UCSD-AML1 (cell line): ENCODE measurements at regions not wholly inside any gene's neighbourhood (a gene's known extent, or its start where the extent isn't known, plus 50 kb on each side); places are given as distances from the start of the nearest gene placed in this dataset.

Experiments used
- DNase-seq: peaks from one replicate; lab custom pipeline; 2025; ENCODE audit not compliant: unreplicated experiment; lab: John Stamatoyannopoulos, UW

DNA sequence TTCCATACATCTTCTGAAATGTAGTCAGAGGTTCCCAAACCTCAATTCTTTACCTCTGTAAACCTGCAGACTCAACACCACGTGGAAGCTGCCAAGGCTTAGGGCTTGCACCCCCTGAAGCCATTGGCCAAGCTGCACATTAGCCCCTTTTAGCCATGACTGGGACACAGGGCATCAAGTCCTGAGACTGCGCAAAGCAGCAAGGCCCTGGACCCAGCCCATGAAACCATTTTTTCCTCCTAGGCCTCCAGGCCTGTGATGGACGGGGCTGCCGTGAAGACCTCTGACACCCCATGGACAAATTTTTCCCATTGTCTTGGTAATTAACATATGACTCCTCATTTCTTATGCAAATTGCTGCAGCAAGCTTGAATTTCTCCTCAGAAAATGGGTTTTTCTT lies 727.8 kb downstream of the C6orf118 start:
- no peak for DNase-seq

DNA sequence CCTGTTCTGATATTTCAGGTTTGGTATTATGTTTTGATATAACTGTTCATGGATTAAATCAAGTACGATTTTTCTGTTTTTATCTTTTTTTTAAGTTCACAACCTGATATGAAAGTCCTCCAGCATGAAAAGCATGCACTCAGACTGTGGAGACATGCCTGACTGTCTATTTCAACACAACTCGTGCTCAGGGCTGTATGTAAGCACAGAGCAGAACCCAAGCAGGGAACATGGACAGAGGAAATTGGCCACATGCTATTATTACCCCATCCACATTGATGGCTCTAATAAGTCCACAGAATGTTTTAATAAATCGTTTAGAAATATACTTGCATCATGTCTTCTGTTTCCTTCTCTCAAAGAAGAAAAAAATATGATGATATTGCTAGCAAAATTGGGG lies 730.4 kb downstream of the C6orf118 start:
- DNase-seq = no peak

DNA sequence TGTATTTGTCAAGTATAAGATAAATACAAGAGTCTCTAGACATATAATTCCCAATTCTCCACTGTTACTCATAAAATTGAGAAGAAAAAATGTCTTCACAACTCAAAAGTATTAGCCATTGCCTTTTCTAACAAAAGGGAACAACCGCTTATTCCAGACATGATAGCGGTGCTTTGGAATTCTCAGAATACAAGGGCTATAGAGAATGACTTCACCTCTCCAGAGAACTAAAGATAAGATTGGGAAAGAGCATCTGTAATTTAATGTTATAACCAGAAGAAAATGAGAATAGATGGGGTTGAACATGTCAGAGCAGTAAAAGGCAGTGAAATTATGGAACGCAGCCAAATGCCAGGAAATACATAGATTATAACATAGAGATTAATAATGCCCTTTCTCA lies 730.8 kb downstream of the C6orf118 start:
- no peak for DNase-seq

DNA sequence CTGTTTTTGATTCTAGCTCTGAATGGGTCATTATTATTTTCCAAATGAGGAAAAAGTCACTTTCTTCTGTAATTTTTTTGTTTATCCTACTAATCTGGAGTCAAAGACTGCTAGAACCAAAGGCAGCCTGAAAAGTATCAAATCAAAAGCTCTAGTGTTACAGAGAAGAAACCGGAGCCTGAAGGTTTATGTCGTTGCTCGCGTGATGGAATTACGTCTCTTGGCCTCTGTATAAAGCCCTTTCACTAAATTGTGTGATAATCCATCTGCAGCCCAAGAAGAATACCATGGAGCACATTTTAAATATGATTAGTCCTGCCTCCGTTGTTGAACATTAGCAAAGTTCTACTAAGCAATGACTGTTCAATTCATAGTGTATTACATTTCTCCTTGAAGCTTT lies 738.6 kb downstream of the C6orf118 start:
- no peak for DNase-seq

DNA sequence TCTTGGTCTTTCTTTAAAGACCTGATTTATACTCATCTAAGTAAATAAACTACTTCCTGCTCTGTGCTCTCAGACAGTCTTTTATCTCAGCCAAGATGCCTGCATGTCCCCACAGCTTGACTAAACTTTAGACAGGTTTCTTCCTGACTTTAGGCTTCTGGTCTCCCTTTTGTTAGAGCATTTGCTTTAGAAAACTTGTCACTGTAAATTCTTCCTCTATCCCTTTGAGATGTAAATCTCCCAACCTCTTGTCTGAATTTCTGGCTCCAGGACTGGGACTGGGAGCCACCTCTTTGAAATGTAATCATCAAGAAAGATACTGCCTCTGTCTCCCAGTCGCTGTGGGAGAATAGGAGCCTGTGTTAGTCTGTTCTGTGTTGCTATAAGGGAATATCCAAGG lies 739.9 kb downstream of the C6orf118 start:
- DNase-seq = no peak

DNA sequence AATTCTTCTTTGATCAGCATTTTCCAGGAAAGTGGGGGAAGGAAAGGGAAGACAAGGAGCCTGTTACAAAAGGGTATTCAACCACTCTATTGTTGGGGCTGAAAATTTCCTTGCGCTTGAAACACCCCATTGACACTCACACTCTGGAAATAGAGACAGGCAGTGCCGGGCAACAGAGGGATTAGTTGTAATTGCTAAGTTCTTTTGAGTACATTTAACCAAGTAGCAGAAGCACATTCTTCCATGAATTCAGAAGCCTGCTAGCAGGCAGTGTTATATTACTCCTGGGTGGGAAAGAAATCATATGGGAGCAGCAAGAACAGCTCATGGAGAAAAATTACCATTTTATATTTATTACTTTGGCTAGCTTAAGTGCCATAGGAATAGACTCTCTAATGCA lies 745.5 kb downstream of the C6orf118 start:
- DNase-seq = no peak

DNA sequence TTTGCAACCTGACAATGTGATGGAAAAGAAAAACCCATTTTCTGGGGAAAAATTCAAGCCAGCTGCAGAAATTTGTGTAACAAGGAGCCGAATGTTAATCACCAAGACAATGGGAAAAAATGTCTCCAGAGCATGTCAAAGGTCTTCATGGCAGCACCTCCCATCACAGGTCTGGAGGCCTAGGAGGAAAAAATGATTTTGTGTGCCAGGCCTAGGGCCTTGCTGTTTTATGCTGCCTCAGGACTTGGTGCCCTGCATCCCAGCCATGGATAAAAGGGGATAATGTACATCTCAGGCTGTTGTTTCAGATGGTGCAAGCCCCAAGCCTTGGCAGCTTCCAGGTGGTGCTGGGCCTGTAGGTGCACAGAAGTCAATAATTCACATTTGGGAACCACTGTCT lies 747.7 kb downstream of the C6orf118 start:
- DNase-seq = no peak

DNA sequence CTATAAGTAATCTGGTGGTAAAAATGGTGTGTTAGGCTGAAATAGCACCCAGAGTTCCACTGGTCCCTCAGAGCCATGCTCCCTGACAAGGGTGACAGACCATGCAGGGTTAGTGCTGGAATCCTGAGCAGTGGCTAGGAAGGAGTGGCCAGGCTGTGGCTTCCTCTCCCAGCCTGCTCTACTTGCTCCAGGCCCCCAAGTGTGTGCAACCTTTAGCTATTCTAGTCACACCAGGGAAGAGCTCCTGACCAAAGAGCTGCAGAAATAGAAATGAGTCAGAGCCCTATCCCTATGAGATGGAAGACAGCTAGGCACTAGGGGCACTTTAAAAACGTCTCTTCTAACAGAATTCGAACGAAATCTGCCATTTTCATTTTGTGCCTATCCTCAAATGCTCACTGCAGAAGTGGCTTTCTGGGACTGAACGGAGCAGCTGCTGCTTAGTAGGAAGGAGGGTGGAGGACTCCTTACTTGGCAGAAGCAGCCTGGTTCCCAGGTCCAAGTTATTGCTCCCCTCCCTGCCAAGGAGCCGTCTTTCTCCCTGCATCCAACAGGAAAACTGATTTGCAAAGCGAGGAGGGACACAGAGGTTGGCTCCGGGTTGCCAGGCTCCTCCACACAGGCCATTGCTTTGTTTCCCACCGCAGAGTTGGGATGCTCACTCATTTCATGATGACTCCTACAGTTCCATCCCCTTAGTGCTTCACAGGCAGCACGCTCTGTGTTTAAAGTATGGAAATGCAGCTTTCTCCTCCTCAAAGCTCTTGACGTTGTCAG lies 754.5 kb downstream of the C6orf118 start:
- DNase-seq = no peak

DNA sequence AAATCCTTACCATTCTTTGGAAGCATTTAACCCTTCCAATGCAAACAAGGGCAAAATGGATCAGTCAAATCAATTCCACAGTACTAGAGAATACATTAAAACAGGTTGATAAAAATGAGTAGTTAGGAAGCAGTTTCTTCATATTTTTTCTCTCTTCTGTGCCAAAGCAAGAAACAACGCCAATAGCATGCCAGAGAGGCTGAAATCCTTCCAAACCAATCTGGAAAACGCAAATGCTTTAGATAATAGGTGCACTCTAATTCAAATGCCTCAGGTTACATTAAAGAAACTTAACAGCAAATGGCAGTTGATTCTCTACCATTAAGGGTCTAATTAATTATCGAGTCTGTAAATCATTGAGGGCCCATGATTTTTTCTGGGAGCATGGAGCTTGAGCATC lies 755.2 kb downstream of the C6orf118 start:
- no peak for DNase-seq

DNA sequence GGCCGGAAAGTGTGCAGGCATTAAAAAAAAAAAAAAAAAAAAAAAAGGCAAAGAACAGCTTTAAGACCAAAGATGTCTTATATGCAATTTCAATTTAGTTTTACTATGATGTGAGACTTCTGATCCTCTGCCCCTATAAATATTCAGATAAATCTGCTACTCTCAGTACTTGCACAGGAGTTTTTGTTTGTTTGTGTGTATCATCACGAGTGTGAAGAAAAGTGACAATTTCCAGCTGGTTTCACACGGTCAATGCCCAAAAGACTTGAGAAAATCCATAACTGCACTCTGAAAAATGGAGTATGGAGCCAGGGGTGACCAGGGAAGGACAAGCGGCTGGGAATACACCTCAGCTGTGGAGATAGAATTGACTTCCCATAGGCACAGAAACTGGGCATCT lies 757.7 kb downstream of the C6orf118 start:
- no peak for DNase-seq

DNA sequence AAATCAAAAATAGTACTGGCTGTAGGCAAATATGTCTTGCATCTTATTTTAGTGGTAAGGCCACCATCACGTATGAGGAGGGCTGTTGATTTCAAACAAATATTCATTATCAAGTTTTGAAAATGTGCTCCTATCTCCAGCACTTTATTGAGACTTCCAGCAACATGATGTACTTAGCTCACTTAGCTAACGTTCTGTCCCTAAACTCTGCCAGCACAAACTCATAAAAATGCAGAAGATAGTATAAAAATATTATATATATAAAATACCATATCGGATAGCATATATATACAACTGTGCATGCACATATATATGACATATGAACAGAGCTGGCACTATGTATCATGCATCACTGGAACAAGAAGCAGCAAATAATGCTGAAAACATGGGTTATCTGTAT lies 762.3 kb downstream of the C6orf118 start:
- no peak for DNase-seq

DNA sequence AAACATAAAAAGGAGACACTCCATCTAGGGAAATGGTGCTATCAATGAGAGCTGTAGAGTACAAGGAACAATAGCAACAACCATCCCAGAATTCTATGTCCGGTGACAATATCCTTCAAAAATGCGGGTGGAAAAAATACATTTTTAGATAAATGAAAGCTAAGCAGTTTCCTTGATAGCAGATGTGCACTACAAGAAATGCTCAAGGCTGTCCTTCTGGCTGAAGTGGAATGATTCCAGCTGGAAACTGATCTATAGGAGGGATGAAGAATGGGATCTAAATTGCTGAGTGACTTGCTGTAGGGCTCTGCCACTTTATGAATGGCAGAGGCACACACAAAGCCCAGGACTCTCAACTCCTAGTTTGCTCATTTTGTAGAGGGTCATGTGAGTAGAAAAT lies 763.1 kb downstream of the C6orf118 start:
- DNase-seq = no peak

DNA sequence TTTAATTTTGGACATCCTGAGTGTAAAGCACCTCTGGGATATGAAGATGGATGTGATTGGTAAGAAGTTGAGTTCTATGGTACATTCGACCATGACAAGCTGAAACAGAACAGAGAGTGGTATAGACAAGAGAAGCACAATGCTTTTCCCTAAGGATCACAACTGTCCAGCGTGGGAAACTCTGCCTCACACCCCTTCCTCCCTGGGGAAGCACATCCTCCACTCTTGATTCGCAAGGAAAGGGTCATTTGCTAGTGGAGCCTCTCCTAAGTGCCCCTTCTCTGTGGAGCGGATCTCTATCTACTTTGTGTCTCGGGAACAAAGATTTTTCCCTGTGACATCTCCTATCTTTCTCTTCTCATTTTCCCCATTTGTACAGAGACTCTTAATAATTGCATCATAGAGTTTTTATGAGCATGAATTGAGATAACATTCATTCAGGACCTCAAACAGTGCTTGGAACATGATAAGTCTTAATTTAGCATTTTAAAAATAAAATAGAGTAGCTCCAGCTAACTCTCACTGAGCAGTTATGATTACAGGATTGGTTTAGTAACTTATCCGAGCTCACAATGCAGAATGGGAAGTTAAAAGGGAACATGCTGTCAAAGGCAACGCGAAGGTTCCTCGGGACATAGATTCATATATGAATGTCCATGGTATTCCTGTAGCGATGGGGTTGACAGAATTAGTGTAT lies 775.2 kb downstream of the C6orf118 start:
- no peak for DNase-seq

DNA sequence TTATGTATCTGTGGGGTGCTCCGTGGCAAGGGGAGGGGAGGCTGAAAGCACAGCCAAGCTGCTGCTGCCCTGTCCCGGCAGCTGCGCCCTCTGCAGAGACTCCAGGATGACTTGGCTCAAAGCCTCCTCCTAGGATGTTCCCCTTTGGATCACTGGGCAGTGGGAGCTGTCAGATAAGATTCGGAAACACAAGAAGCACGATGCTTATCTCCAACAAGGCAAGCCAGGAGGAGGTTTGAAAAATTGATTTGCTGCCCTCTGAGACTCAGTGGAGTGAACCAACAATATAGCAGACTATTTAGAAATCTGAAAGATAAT lies 776.4 kb downstream of the C6orf118 start:
- no peak for DNase-seq

DNA sequence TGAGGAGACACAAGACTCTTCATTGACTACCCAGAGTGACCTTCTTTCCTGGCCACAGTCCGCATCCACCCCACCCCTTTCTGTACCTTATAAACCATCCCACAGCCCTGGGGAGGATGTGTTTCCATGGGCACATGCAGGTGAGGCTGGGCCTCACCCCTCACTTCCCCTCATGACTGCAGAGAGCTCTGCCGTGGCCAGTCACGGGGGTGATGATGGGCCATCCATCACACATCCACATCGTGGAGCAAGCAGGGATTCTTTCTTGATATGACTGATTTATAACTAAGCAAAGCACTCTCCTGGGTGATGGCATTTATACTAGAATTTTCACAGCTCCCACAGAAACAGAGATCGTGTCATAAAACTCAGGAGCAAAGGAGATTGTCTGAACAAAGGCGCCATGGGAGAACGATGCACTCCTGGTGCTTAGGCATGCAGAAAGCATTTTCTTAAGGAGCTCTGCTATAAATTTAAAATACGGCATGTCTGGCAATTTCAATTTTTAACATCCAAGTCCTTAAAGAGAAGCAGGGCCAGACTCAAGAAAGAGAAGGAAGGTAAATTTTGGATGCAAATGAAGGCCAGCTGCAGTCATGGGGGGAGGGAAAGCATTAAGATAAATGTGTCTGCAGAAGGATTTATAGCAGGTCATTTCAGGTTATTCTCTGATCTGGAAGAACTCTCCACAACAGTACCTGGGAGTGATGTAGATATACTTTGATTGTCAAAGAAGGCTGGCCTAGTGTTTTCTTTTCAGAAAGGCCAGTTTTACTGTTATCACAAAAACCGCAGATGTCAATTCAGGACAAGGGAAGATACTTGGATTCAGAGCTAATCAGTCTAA lies 777.0 kb downstream of the C6orf118 start:
- DNase-seq = no peak

DNA sequence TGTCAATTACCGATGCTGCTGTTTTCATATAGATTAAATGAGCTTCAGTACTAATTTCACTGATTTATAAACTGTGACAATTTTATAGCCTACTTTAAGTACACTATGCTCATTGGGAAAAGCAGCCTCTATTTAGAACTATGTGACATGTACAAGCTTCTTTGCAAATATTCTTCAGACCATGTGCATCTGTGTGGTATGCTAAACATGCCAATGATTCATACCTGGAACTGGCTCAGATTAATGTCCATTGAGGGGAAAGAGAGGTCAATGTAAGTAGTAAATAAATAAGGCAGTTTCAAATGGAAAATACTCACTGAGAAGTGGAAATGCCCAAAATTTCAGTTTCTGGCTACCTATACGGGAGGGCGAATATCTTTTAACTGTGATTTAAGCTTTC lies 777.7 kb downstream of the C6orf118 start:
- no peak for DNase-seq

DNA sequence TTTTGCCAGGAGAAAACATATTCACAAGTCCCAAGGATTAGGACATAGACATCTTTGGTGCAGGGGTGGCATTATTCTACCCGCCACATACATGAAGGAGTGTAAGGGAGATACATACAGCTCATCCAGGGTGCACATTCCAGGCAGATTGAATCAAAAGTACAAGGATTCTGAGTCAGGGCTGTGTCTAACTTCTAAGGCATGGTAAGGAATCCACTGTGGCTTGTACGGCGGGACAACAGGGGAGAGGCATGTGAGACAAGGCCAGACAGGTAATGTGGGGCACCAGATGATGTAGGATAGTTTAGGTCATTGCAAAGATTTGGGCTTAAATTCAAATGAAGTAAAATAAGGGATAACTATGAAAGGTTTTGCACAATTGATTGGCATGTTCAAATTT lies 780.9 kb downstream of the C6orf118 start:
- no peak for DNase-seq

DNA sequence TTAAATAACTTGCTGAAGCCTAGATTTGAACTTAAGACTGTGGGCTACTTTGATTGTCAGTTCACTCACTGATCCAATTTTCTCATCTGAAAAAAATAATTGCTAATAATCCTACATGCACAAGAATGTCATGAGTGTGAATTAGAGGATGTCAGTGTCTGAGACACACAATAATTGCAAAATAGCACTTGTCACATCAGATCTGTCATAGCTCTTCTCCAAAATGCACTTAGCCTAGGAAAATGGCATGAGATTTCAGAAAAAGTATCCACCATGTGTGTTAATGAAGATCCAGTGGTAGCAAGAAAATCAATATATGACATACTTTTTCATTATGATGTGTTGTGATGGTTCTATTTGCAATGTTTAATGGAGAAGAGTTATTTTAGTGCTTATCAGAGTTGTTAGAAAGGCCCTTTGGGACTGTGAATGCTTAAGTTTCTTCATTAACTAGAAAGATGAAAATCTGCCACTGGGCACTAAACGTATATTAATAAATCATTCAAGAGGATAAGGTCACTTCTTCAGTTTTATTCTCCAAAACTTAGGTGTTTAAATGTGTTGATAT lies 786.2 kb downstream of the C6orf118 start:
- DNase-seq = no peak

DNA sequence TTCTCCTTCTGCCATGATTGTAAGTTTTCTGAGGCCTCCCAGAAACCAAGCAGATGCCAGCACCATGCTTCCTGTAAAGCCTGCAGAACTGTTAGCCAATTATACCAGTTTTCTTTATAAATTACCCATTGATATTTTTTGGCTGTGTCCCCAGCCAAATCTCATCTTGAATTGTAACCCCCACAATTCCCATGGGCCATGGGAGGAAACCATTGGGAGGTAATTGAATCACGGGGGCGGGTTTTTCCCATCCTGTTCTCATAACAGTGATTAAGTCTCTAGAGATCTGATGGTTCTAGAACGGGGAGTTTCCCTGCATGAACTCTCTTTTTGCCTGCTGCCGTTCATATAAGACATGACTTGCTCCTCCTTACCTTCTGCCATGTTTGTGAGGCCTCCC lies 788.5 kb downstream of the C6orf118 start:
- DNase-seq = no peak

DNA sequence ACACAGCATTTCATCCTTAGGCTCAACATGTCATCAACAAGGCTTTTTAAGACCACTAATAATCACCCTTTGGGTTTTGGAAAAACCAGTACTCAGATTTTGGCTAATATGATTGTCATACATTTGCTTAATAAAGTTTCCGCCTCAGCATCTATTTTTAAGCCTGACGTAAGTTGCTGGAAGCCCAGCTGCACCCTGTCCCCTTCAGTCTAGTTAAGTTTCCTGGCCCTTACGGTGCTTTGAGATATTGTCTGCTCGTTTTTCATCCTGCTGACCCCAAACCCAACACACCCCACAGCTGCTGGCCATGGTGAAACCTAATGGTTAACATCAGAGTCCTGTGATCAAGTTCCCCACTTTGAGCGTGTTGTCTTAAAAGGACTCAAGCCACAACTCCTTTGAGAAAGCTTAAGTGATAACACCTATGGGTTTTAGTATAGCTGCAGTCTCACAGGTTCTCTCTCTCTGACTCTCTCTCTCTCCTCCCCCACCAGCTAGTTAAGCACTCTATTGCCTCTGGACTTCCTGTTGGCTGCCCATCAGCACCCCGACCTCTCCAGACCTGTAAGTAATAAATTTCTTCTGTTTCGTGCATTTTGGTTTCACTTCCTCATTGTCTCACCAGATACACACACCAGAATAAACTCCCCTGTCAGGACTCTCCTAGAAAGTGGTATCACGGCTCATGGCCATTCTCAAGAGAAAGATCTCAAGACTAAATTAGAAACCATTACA lies 802.0 kb downstream of the C6orf118 start:
- no peak for DNase-seq

DNA sequence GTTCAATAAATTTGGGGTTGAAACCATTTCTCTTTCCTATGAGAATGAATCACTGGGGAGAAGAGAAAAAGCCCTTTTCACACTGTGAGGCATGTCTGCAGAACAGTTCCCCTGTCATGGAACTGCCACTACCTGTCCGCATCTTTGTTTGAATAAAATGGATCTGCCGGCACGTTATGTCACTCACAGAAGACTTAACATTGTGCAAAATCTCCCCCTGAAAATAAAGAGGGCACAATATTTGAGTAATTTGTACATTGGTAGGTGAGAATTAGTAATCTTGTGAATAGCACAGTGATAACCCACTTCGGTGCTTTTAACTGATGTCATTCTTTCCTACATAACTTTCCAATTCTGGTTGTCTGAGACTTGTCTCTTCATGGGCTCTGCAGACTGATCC lies 804.0 kb downstream of the C6orf118 start:
- no peak for DNase-seq
